ENCODE measurements at regions not wholly inside any gene's neighbourhood (a gene's known extent, or its start where the extent isn't known, plus 50 kb on each side); places are given as distances from the start of the nearest gene placed in this dataset.

DNA sequence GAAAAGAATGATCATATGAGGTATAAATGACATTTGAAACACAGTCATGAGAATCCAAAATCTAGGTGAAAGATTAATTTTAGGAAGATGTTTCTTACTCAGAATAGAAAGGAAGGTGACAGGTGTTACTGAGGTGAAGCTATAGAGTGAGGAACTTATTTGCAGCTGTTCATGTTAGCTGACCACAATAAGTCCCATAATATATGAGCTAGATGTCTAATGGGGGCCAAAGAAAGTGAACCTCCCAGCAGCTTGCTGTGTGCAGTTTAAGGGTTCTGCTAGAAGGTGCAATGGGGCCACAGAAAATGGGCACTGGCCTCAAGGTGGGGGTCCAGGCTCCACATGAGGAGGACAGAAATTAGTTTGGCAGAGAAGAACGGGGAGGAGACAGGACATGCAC, 1374.9 kb upstream of the CRIM1 start:
- TF ChIP-seq, protein P1, sequence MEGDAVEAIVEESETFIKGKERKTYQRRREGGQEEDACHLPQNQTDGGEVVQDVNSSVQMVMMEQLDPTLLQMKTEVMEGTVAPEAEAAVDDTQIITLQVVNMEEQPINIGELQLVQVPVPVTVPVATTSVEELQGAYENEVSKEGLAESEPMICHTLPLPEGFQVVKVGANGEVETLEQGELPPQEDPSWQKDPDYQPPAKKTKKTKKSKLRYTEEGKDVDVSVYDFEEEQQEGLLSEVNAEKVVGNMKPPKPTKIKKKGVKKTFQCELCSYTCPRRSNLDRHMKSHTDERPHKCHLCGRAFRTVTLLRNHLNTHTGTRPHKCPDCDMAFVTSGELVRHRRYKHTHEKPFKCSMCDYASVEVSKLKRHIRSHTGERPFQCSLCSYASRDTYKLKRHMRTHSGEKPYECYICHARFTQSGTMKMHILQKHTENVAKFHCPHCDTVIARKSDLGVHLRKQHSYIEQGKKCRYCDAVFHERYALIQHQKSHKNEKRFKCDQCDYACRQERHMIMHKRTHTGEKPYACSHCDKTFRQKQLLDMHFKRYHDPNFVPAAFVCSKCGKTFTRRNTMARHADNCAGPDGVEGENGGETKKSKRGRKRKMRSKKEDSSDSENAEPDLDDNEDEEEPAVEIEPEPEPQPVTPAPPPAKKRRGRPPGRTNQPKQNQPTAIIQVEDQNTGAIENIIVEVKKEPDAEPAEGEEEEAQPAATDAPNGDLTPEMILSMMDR (IDR thresholded peaks at IDR 0.05; ENCODE audit: insufficient read depth, low read length) = no peak
- TF ChIP-seq POLR2AphosphoS5 (IDR thresholded peaks at IDR 0.05; ENCODE audit: low read depth) = no peak
- TF ChIP-seq, protein P2, sequence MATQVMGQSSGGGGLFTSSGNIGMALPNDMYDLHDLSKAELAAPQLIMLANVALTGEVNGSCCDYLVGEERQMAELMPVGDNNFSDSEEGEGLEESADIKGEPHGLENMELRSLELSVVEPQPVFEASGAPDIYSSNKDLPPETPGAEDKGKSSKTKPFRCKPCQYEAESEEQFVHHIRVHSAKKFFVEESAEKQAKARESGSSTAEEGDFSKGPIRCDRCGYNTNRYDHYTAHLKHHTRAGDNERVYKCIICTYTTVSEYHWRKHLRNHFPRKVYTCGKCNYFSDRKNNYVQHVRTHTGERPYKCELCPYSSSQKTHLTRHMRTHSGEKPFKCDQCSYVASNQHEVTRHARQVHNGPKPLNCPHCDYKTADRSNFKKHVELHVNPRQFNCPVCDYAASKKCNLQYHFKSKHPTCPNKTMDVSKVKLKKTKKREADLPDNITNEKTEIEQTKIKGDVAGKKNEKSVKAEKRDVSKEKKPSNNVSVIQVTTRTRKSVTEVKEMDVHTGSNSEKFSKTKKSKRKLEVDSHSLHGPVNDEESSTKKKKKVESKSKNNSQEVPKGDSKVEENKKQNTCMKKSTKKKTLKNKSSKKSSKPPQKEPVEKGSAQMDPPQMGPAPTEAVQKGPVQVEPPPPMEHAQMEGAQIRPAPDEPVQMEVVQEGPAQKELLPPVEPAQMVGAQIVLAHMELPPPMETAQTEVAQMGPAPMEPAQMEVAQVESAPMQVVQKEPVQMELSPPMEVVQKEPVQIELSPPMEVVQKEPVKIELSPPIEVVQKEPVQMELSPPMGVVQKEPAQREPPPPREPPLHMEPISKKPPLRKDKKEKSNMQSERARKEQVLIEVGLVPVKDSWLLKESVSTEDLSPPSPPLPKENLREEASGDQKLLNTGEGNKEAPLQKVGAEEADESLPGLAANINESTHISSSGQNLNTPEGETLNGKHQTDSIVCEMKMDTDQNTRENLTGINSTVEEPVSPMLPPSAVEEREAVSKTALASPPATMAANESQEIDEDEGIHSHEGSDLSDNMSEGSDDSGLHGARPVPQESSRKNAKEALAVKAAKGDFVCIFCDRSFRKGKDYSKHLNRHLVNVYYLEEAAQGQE (IDR thresholded peaks at IDR 0.05; ENCODE audit: insufficient replicate concordance, low read depth) = no peak

Data from HL-60 (cell line).